NT2/D1 (cell line): ENCODE measurements at regions not wholly inside any gene's neighbourhood (a gene's known extent, or its start where the extent isn't known, plus 50 kb on each side); places are given as distances from the start of the nearest gene placed in this dataset.

ENCODE experiments used
- DNase-seq: peaks from one replicate; pipeline ENCODE4 v3.0.0-alpha.2; 2011; ENCODE audit warnings: low read depth, low spot score
- H3K27me3 ChIP-seq: 2 replicates; pipeline ENCODE4 v1.6.0; 2011; ENCODE audit warnings: mild to moderate bottlenecking; ENCODE audit not compliant: insufficient read length, insufficient read depth
- H3K36me3 ChIP-seq: 2 replicates; pipeline ENCODE4 v1.6.1; 2011; ENCODE audit warnings: mild to moderate bottlenecking, low read length, mixed read lengths; ENCODE audit not compliant: insufficient read depth, insufficient read length
- H3K4me1 ChIP-seq: 2 replicates; pipeline ENCODE4 v1.5.1; 2011; ENCODE audit not compliant: insufficient read depth, insufficient read length
- H3K4me3 ChIP-seq: 2 replicates; pipeline ENCODE4 v1.5.1; 2011; ENCODE audit warnings: low read depth; ENCODE audit not compliant: insufficient read length
- H3K9ac ChIP-seq: 2 replicates; pipeline ENCODE4 v1.6.0; 2011; ENCODE audit warnings: low read depth; ENCODE audit not compliant: insufficient read length
- H3K9me3 ChIP-seq: 2 replicates; pipeline ENCODE4 v1.5.1; 2011; ENCODE audit warnings: mild to moderate bottlenecking, low read length; ENCODE audit not compliant: insufficient read depth
- SUZ12 ChIP-seq: IDR thresholded peaks from 2 replicates; pipeline ENCODE4 v1.6.1; 2011; ENCODE audit not compliant: insufficient read length, insufficient read depth; ENCODE audit errors: extremely low read depth
- YY1 ChIP-seq: IDR thresholded peaks from 2 replicates; pipeline ENCODE4 v1.6.1; 2011; ENCODE audit not compliant: insufficient read length, insufficient read depth
- ZNF274 ChIP-seq: IDR thresholded peaks from 2 replicates; pipeline ENCODE4 v1.6.1; 2011; ENCODE audit warnings: mild to moderate bottlenecking, low read depth, low read length

GRCh38 chr7:106337754-106338153, 53.0 kb upstream of the NAMPT start:
- TF ChIP-seq ZNF274 = no peak
- no peak for TF ChIP-seq YY1
- TF ChIP-seq SUZ12 = no peak
- no peak for DNase-seq
- Histone ChIP-seq H3K4me1 (no peaks in the 10 kb centered on the region), H3K27me3 (no peaks in the 10 kb centered on the region), H3K36me3 (no peaks in the 10 kb centered on the region), H3K9me3 (peaks cover 21% of the 10 kb centered on the region), H3K9ac (no peak overlapping the region), H3K4me3 (no peak overlapping the region)

- TF ChIP-seq SUZ12 (no peak), ZNF274 (no peak), YY1 (no peak)
- Histone ChIP-seq H3K4me3 (no peak overlapping the region), H3K9ac (no peak overlapping the region), H3K9me3 (peaks cover 21% of the 10 kb centered on the region), H3K27me3 (no peaks in the 10 kb centered on the region), H3K4me1 (no peaks in the 10 kb centered on the region), H3K36me3 (no peaks in the 10 kb centered on the region)
- no peak for DNase-seq
Observed at GRCh38 chr7:106335814-106336213, 51.0 kb upstream of the NAMPT start.
